Right hindlimb (tissue), 1 donor: ENCODE measurements at regions not wholly inside any gene's neighbourhood (a gene's known extent, or its start where the extent isn't known, plus 50 kb on each side); places are given as distances from the start of the nearest gene placed in this dataset.

Experiments used
- DNase-seq: peaks from one replicate; pipeline ENCODE4 v3.0.0-alpha.2; 2018

- no peak for DNase-seq
These were observed 492.2 kb downstream of the FLRT2 start for GRCh38 chr14:86022031-86022629.

- no peak for DNase-seq
These were observed 490.9 kb downstream of the FLRT2 start for GRCh38 chr14:86020841-86021240.

GRCh38 chr14:86015941-86016340, 486.0 kb downstream of the FLRT2 start:
- DNase-seq: no peak

- DNase-seq: no peak
These were observed 485.6 kb downstream of the FLRT2 start for GRCh38 chr14:86015511-86015910.

- DNase-seq: no peak
These were observed 483.7 kb downstream of the FLRT2 start for GRCh38 chr14:86013641-86014040.

- no peak for DNase-seq
These were observed 482.5 kb downstream of the FLRT2 start for GRCh38 chr14:86012461-86012860.

GRCh38 chr14:86003998-86004397, 474.1 kb downstream of the FLRT2 start:
- DNase-seq: no peak

GRCh38 chr14:85996551-85996950, 466.6 kb downstream of the FLRT2 start:
- no peak for DNase-seq

GRCh38 chr14:85991156-85991555, 461.2 kb downstream of the FLRT2 start:
- DNase-seq: no peak

GRCh38 chr14:85987907-85988306, 458.0 kb downstream of the FLRT2 start:
- DNase-seq: no peak

GRCh38 chr14:85987292-85987691, 457.3 kb downstream of the FLRT2 start:
- DNase-seq: no peak

GRCh38 chr14:85978582-85979250, 448.8 kb downstream of the FLRT2 start:
- no peak for DNase-seq

GRCh38 chr14:85974602-85975001, 444.7 kb downstream of the FLRT2 start:
- no peak for DNase-seq

GRCh38 chr14:85963486-85963885, 433.5 kb downstream of the FLRT2 start:
- no peak for DNase-seq

GRCh38 chr14:85960756-85961155, 430.8 kb downstream of the FLRT2 start:
- no peak for DNase-seq

GRCh38 chr14:85959063-85959462, 429.1 kb downstream of the FLRT2 start:
- no peak for DNase-seq

- DNase-seq: no peak
These were observed 428.1 kb downstream of the FLRT2 start for GRCh38 chr14:85958069-85958468.

- no peak for DNase-seq
These were observed 423.3 kb downstream of the FLRT2 start for GRCh38 chr14:85953265-85953664.

- no peak for DNase-seq
These were observed 418.2 kb downstream of the FLRT2 start for GRCh38 chr14:85948153-85948552.

- DNase-seq: no peak
These were observed 417.7 kb downstream of the FLRT2 start for GRCh38 chr14:85947461-85948139.

- no peak for DNase-seq
These were observed 413.2 kb downstream of the FLRT2 start for GRCh38 chr14:85943192-85943591.

- no peak for DNase-seq
These were observed 404.9 kb downstream of the FLRT2 start for GRCh38 chr14:85934886-85935254.

- peak; percentile 21 for DNase-seq
These were observed 404.4 kb downstream of the FLRT2 start for GRCh38 chr14:85934123-85934885.

GRCh38 chr14:85921241-85921640, 391.3 kb downstream of the FLRT2 start:
- no peak for DNase-seq
